ENCODE measurements at regions not wholly inside any gene's neighbourhood (a gene's known extent, or its start where the extent isn't known, plus 50 kb on each side); places are given as distances from the start of the nearest gene placed in this dataset.

DNA sequence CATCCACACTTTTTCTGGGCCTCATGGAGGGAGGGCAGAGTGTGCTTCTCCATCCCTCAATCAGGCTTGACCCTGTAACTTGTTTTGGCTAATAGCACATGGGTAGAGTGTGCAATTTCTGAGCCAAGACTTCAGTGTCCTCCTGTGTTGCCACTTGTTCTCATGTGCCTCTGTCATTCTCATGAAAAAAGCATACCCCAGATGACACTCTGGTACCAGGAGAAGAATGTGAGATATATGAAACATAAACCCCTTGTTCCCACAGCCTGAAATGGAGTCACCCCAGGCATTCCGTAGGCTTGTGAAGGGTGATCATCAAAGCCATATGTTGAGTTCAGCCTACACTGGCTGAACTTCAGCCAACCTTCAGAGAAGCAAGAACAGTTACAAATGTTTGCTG lies 239.2 kb upstream of the MIR17HG start (continued):
- TF ChIP-seq, protein P1, sequence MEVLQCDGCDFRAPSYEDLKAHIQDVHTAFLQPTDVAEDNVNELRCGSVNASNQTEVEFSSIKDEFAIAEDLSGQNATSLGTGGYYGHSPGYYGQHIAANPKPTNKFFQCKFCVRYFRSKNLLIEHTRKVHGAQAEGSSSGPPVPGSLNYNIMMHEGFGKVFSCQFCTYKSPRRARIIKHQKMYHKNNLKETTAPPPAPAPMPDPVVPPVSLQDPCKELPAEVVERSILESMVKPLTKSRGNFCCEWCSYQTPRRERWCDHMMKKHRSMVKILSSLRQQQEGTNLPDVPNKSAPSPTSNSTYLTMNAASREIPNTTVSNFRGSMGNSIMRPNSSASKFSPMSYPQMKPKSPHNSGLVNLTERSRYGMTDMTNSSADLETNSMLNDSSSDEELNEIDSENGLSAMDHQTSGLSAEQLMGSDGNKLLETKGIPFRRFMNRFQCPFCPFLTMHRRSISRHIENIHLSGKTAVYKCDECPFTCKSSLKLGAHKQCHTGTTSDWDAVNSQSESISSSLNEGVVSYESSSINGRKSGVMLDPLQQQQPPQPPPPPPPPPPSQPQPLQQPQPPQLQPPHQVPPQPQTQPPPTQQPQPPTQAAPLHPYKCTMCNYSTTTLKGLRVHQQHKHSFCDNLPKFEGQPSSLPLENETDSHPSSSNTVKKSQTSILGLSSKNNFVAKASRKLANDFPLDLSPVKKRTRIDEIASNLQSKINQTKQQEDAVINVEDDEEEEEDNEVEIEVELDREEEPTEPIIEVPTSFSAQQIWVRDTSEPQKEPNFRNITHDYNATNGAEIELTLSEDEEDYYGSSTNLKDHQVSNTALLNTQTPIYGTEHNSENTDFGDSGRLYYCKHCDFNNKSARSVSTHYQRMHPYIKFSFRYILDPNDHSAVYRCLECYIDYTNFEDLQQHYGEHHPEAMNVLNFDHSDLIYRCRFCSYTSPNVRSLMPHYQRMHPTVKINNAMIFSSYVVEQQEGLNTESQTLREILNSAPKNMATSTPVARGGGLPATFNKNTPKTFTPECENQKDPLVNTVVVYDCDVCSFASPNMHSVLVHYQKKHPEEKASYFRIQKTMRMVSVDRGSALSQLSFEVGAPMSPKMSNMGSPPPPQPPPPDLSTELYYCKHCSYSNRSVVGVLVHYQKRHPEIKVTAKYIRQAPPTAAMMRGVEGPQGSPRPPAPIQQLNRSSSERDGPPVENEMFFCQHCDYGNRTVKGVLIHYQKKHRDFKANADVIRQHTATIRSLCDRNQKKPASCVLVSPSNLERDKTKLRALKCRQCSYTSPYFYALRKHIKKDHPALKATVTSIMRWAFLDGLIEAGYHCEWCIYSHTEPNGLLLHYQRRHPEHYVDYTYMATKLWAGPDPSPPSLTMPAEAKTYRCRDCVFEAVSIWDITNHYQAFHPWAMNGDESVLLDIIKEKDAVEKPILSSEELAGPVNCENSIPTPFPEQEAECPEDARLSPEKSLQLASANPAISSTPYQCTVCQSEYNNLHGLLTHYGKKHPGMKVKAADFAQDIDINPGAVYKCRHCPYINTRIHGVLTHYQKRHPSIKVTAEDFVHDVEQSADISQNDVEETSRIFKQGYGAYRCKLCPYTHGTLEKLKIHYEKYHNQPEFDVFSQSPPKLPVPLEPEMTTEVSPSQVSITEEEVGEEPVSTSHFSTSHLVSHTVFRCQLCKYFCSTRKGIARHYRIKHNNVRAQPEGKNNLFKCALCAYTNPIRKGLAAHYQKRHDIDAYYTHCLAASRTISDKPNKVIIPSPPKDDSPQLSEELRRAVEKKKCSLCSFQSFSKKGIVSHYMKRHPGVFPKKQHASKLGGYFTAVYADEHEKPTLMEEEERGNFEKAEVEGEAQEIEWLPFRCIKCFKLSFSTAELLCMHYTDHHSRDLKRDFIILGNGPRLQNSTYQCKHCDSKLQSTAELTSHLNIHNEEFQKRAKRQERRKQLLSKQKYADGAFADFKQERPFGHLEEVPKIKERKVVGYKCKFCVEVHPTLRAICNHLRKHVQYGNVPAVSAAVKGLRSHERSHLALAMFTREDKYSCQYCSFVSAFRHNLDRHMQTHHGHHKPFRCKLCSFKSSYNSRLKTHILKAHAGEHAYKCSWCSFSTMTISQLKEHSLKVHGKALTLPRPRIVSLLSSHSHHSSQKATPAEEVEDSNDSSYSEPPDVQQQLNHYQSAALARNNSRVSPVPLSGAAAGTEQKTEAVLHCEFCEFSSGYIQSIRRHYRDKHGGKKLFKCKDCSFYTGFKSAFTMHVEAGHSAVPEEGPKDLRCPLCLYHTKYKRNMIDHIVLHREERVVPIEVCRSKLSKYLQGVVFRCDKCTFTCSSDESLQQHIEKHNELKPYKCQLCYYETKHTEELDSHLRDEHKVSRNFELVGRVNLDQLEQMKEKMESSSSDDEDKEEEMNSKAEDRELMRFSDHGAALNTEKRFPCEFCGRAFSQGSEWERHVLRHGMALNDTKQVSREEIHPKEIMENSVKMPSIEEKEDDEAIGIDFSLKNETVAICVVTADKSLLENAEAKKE (CRISPR knock-in tag; IDR thresholded peaks at IDR 0.05), result no peak
- TF ChIP-seq ZNF114 (CRISPR knock-in tag; IDR thresholded peaks at IDR 0.05) (no peak), ZNF331 (CRISPR knock-in tag; IDR thresholded peaks at IDR 0.05; ENCODE audit: low read depth) (no peak)

DNA sequence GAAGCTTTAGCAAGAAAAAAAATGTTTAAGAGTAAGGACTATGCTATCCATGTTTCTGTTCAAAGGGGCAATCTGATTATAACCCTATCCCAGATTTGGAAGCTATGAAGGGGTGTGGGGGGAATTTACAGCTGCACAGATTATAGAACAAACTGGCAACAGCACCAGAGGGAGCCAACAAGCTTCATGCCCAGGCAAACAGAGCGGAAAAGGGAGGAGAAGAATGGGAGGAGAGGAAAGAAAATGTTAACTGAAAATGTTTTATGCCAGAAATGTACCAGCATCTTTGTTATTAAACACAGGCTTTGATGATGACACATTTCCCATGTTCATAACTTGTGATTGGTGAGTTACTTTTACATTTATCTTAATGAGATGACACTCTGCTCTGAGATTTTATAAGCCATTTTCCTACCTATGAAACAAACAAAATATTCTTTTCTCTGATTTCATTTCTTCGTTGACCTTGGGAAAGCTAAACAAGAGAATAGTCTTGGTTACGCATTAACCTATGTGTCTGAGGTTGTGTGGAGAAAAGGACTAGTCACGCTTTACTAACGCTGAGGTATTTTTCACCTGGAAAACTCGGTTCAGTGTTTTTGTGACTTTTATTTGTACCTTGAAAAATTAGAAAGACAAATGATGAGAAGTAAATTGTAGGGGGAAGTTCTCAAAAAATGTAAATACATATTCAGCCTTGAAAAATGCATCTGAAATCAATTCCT lies 235.8 kb upstream of the MIR17HG start:
- no peak overlapping the region for H3K4me2 ChIP-seq
- H4K20me1 ChIP-seq (replicated peaks; ENCODE audit: insufficient read depth), result no peaks in the 10 kb centered on the region
- TF ChIP-seq ZNF331 (CRISPR knock-in tag; IDR thresholded peaks at IDR 0.05; ENCODE audit: low read depth), result no peak
- TF ChIP-seq, protein P2, sequence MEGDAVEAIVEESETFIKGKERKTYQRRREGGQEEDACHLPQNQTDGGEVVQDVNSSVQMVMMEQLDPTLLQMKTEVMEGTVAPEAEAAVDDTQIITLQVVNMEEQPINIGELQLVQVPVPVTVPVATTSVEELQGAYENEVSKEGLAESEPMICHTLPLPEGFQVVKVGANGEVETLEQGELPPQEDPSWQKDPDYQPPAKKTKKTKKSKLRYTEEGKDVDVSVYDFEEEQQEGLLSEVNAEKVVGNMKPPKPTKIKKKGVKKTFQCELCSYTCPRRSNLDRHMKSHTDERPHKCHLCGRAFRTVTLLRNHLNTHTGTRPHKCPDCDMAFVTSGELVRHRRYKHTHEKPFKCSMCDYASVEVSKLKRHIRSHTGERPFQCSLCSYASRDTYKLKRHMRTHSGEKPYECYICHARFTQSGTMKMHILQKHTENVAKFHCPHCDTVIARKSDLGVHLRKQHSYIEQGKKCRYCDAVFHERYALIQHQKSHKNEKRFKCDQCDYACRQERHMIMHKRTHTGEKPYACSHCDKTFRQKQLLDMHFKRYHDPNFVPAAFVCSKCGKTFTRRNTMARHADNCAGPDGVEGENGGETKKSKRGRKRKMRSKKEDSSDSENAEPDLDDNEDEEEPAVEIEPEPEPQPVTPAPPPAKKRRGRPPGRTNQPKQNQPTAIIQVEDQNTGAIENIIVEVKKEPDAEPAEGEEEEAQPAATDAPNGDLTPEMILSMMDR (conservative IDR thresholded peaks at IDR 0.05; ENCODE audit: low read depth in 2 of 2), result peak in 1 of 2 experiments; percentile 27; a peak in 2 of 4 replicates
- no peaks in the 10 kb centered on the region for H3K4me1 ChIP-seq (ENCODE audit: insufficient read depth)
- H3K36me3 ChIP-seq (ENCODE audit: insufficient read depth), result no peaks in the 10 kb centered on the region
- no peak overlapping the region for H3K27ac ChIP-seq (ENCODE audit: low read depth)
- no peak overlapping the region for H3K4me3 ChIP-seq
- H2AFZ ChIP-seq, result no peak overlapping the region
- H3K4me3 Mint-ChIP-seq, result no peak overlapping the region
- DNase-seq (ENCODE audit: low spot score) (no peak), ATAC-seq (no peak)
- H3K27me3 Mint-ChIP-seq (ENCODE audit: insufficient read depth, low read depth, poor library complexity), result peaks cover 2% of the 10 kb centered on the region
- no peaks in the 10 kb centered on the region; the same call in 1 of the 2 replicates for H3K9me2 ChIP-seq (ENCODE audit: insufficient read depth)
- no peak overlapping the region for H3K27ac Mint-ChIP-seq
- H3K36me3 Mint-ChIP-seq (ENCODE audit: low read depth), result no peaks in the 10 kb centered on the region
- H3K9me3 Mint-ChIP-seq, result no peaks in the 10 kb centered on the region
- H3K27me3 ChIP-seq (ENCODE audit: insufficient read depth), result no peaks in the 10 kb centered on the region
- H3F3A ChIP-seq (replicated peaks; ENCODE audit: low read depth), result no peaks in the 10 kb centered on the region
- no peaks in the 10 kb centered on the region for H3K4me1 Mint-ChIP-seq
- H3K79me2 ChIP-seq (replicated peaks; ENCODE audit: insufficient read depth), result no peaks in the 10 kb centered on the region

Data from GM23338 (cell line).